GM20431 (cell line): ENCODE measurements at regions not wholly inside any gene's neighbourhood (a gene's known extent, or its start where the extent isn't known, plus 50 kb on each side); places are given as distances from the start of the nearest gene placed in this dataset.

Experiments
- in situ Hi-C: fragments of 300-500 bp; cut with MseI, MboI; formaldehyde crosslinking; loops from one replicate; pipeline ENCODE4 v1.15.0; 2020; ENCODE audit warnings: low sequenced_read_pairs; ENCODE audit not compliant: unreplicated experiment

DNA sequence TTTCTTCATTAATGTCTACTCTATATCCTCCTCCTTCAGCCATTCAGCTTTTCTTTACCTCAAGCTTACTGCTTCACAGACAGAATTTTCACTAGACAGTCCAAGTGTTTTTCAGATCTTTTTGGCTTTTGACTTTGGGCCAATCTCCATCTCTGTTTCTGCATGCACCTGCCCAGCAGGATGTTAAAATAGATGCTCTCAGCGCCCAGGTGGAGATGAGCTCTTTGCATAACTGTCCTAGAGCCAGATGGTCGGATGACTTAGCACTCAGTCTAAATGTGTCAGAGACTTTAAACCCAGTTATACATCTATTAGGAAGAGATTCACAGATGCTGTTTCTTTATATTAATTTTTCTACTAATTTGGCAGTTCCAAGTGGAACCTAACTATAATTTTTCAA is 80.3 kb upstream of the SSTR1 start:
- in situ Hi-C loops, result no loop called here

DNA sequence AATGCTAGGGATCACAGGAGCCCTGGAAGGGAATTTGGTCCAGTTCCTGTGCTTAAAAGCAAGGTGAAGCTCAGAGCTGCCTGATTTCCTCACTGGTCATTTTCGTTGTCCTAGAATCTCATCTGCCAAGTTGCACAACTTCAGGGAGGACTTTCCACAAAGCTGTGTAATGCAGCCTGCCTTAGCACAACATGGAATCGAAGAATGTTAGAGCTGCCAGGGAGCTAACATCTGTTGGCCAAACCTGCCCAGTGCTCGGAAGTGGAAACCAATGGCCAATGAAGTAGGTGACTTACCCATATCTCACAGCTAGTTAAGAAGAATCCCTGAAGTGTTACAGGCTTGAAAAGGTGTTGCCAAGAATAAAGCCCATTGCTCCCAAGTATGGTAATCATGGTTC is 79.9 kb upstream of the SSTR1 start:
- in situ Hi-C loops, result no loop called here

GRCh38 chr14:38128640-38129039 is 79.1 kb upstream of the SSTR1 start:
- in situ Hi-C loops, result no loop called here

GRCh38 chr14:38129192-38129591 is 78.5 kb upstream of the SSTR1 start:
- in situ Hi-C loops, result no loop called here

GRCh38 chr14:38129705-38130104 is 78.0 kb upstream of the SSTR1 start:
- in situ Hi-C loops, result no loop called here

- in situ Hi-C loops, result no loop called here
Measured at GRCh38 chr14:38134416-38135030, 73.2 kb upstream of the SSTR1 start.

- in situ Hi-C loops, result no loop called here
Measured at GRCh38 chr14:38135106-38135867, 72.4 kb upstream of the SSTR1 start.

DNA sequence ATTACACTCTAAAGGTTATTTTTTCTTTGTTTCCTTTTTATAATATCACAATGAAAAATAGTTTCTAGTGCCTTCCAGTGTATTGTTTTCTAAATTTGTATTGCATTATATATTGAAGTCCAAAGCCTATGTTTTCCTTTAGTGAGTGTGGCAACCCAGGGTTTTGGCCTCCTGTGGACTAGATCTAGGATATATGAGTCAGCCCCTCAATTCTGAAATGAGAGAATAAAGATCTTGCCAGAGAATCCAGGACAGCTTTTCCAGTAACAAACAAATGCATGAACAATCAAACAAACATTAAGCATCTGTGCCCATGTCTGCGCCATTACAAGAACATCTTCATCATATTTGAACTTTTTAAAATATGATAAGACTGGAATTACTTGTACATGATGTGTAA is 70.7 kb upstream of the SSTR1 start:
- in situ Hi-C loops, result no loop called here

GRCh38 chr14:38138473-38139138 is 69.1 kb upstream of the SSTR1 start:
- in situ Hi-C loops, result no loop called here

- in situ Hi-C loops, result no loop called here
Measured at GRCh38 chr14:38139926-38140325, 67.8 kb upstream of the SSTR1 start.

DNA sequence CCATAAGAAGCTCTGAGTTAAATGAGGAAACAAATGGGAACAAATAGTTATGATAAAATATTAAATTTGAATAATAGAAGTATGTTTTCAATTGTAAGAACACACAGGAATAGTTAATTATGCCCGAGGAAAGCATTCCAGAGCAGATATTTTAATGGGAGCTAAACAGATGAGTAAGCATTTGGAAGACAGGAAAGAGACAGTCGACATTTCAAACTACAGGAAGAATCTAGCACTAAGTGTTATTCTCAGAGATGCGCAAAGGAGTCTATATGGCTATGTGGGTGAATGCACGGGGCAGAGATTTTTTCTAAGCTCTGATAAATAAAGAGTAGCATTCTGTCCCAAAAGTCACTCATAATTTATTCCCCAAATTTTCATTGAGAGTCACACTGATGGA is 64.5 kb upstream of the SSTR1 start:
- in situ Hi-C loops, result no loop called here

GRCh38 chr14:38143659-38144505 is 63.8 kb upstream of the SSTR1 start:
- in situ Hi-C loops, result no loop called here

DNA sequence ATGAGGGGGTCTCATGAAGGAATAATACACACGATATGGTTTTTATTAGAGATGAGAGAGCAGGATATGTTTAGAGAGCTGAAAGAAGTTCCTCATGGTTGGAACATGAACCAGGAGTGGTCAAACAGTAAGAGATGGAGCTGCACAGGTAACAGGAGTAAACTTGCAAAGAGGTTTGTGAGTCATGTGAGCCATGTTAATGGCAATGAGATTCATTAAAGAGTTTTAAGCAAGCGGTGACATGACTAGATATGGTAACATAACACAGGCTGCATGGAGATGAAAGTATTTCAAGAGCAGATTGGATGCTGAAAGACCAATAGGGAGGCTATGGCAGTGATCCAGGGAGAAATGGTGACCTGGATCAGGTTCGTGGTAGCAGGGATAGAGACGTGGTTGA is 62.6 kb upstream of the SSTR1 start:
- in situ Hi-C loops, result no loop called here

DNA sequence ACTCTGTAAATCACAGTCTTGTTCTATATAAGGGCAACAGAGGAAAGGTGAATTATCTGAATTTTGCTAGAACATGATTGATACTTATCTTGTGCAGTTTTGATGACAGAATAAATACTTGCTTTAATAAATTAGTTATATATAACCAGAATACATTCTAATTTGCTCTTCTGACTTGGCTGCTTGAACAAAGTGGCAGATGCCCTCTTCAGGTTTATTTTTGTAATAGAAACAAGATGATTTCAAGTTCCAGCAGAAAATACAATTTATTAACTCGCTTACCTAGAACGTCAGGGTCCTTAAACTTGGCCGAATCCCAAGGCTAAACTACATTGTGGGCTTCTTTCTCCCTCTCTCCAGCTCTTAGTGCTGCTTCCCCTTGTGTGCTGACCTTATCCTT is 57.6 kb upstream of the SSTR1 start:
- in situ Hi-C loops, result no loop called here
